ENCODE measurements at regions not wholly inside any gene's neighbourhood (a gene's known extent, or its start where the extent isn't known, plus 50 kb on each side); places are given as distances from the start of the nearest gene placed in this dataset.

DNA sequence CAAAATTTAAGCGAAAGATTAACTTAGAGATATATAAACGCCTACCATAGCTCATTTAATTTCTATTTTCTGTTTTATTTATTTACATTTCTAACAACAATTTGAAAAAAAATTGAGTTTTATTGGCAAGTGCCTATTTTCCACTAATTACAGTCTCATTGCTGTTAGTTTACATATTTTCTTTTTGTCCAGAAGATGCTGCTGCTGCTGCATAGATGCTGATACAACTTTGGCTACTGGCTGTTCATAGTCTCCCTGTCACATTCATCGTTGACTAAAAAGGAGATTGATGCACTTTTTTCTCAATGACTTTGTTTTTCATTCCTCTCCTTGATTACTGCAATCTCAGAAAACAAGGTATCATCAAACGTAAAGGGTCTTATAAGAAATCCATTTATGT is 235.4 kb downstream of the CDH9 start:
- no peaks in the 10 kb centered on the region for H3K27me3 ChIP-seq (replicated peaks)
- no peak overlapping the region for H3K27ac ChIP-seq
- no peak for DNase-seq
- H3K36me3 ChIP-seq (replicated peaks) = no peaks in the 10 kb centered on the region
- in situ Hi-C loops (cut with HindIII; ENCODE audit: low pct_ligation_motif_present, low sequenced_read_pairs) = no loop called here
- TF ChIP-seq, protein P1, sequence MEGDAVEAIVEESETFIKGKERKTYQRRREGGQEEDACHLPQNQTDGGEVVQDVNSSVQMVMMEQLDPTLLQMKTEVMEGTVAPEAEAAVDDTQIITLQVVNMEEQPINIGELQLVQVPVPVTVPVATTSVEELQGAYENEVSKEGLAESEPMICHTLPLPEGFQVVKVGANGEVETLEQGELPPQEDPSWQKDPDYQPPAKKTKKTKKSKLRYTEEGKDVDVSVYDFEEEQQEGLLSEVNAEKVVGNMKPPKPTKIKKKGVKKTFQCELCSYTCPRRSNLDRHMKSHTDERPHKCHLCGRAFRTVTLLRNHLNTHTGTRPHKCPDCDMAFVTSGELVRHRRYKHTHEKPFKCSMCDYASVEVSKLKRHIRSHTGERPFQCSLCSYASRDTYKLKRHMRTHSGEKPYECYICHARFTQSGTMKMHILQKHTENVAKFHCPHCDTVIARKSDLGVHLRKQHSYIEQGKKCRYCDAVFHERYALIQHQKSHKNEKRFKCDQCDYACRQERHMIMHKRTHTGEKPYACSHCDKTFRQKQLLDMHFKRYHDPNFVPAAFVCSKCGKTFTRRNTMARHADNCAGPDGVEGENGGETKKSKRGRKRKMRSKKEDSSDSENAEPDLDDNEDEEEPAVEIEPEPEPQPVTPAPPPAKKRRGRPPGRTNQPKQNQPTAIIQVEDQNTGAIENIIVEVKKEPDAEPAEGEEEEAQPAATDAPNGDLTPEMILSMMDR (IDR thresholded peaks at IDR 0.05; ENCODE audit: low read depth, low read length, missing control alignments) = no peak
- no peak overlapping the region for H3K4me3 ChIP-seq (ENCODE audit: low read depth, low read length)

DNA sequence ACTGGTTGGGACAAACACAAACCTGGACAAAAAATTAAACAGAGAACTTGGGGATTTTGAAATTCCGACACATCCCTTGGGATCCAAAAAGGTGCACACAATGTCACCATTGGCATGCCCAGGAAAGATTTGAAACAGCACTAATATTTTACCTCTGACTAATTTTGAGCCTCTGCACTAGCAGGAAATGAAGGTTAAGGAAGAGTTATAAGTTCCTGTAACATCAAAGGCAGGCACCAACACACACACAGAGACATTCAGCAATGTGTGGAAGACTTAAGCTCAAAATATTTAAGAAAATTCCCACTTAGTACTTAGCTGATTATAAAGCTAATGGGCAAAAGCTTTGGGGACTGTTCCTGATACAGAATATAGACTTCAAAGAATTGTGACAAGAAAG is 247.0 kb downstream of the CDH9 start:
- in situ Hi-C loops (cut with HindIII; ENCODE audit: low pct_ligation_motif_present, low sequenced_read_pairs) = no loop called here
- Histone ChIP-seq H3K36me3 (replicated peaks) (no peaks in the 10 kb centered on the region), H3K27me3 (replicated peaks) (no peaks in the 10 kb centered on the region), H3K4me3 (ENCODE audit: low read depth, low read length) (no peak overlapping the region), H3K27ac (no peak overlapping the region)
- no peak for DNase-seq
- TF ChIP-seq, protein P1 (IDR thresholded peaks at IDR 0.05; ENCODE audit: low read depth, low read length, missing control alignments) = no peak

GRCh38 chr5:26791021-26791420 is 247.4 kb downstream of the CDH9 start:
- H3K36me3 ChIP-seq (replicated peaks) = no peaks in the 10 kb centered on the region
- no peaks in the 10 kb centered on the region for H3K27me3 ChIP-seq (replicated peaks)
- DNase-seq = no peak
- in situ Hi-C loops (cut with HindIII; ENCODE audit: low pct_ligation_motif_present, low sequenced_read_pairs) = no loop called here
- no peak overlapping the region for H3K27ac ChIP-seq
- H3K4me3 ChIP-seq (ENCODE audit: low read depth, low read length) = no peak overlapping the region
- TF ChIP-seq, protein P1 (IDR thresholded peaks at IDR 0.05; ENCODE audit: low read depth, low read length, missing control alignments) = no peak

DNA sequence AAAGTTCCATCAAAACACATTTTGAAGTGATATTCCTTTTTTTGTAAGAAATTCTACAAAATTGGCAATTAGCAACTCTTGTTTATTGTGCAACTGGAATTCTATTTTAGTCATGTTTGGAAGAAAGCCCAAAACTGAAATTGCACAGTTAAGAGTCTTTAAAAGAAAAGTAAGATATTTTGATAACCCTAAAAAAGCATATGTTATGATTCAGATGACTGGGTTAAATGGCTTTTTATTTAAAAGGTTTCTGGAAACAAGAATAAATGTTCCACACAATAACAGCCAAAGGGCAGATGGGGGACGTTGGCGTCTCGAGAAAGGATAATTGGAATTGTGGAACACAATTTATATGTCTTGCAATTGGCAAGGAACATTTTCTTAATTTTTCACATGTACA is 275.2 kb downstream of the CDH9 start:
- TF ChIP-seq, protein P1 (IDR thresholded peaks at IDR 0.05; ENCODE audit: low read depth, low read length, missing control alignments) = no peak
- Histone ChIP-seq H3K4me3 (ENCODE audit: low read depth, low read length) (no peak overlapping the region), H3K36me3 (replicated peaks) (no peaks in the 10 kb centered on the region), H3K27me3 (replicated peaks) (no peaks in the 10 kb centered on the region), H3K27ac (no peak overlapping the region)
- DNase-seq = no peak
- in situ Hi-C loops (cut with HindIII; ENCODE audit: low pct_ligation_motif_present, low sequenced_read_pairs) = no loop called here

DNA sequence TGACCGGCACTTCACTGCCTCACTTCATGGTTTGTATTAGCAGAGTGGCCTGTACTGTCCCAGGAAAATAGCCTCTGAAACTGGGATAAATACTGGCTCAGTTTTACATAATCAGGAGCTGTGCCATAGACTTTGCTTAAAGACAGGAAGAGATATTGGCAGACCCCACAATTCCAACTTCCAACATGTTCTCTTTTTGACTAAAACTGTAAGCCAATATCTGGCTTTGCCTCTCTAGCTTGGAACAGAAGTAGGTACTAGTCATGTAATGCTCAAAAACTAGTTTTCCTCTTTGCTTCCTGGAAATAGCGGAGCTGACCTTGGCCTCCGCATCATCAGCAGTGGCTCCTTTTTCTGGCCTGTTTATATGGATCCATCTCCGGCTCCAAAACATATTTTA is 276.9 kb downstream of the CDH9 start:
- H3K4me3 ChIP-seq (ENCODE audit: low read depth, low read length) = no peak overlapping the region
- in situ Hi-C loops (cut with HindIII; ENCODE audit: low pct_ligation_motif_present, low sequenced_read_pairs) = no loop called here
- TF ChIP-seq, protein P1 (IDR thresholded peaks at IDR 0.05; ENCODE audit: low read depth, low read length, missing control alignments) = no peak

GRCh38 chr5:26761045-26761444 is 277.3 kb downstream of the CDH9 start:
- Histone ChIP-seq H3K27ac (no peak overlapping the region), H3K4me3 (ENCODE audit: low read depth, low read length) (no peak overlapping the region), H3K36me3 (replicated peaks) (no peaks in the 10 kb centered on the region), H3K27me3 (replicated peaks) (no peaks in the 10 kb centered on the region)
- TF ChIP-seq, protein P1 (IDR thresholded peaks at IDR 0.05; ENCODE audit: low read depth, low read length, missing control alignments) = no peak
- in situ Hi-C loops (cut with HindIII; ENCODE audit: low pct_ligation_motif_present, low sequenced_read_pairs) = no loop called here
- DNase-seq = no peak

More for the DNA sequence above, 276.9 kb downstream of the CDH9 start:
- H3K27ac ChIP-seq = no peak overlapping the region
- no peaks in the 10 kb centered on the region for H3K27me3 ChIP-seq (replicated peaks)
- no peak for DNase-seq
- no peaks in the 10 kb centered on the region for H3K36me3 ChIP-seq (replicated peaks)

Data from brain microvascular endothelial cell (primary cell).